Anterior cingulate cortex (tissue), 58 donors: ENCODE measurements at regions not wholly inside any gene's neighbourhood (a gene's known extent, or its start where the extent isn't known, plus 50 kb on each side); places are given as distances from the start of the nearest gene placed in this dataset.
"Not testable (repeated sequence)": the region's sequence is repeated elsewhere in the genome, so short reads cannot be mapped to it uniquely, and the experiment has no call there.

ENCODE experiments used
- DNase-seq, 58 donors: peaks; one replicate each; lab custom pipeline; 2025; lab: John Stamatoyannopoulos, UW

GRCh38 chr1:219560856-219561255 is 52.0 kb downstream of the ZC3H11B start:
- DNase-seq, result no peak

- DNase-seq, result no peak
Measured at GRCh38 chr1:219559899-219560298, 53.0 kb downstream of the ZC3H11B start.

- DNase-seq, result peak in 11 of 58 donors; percentile 0 to 65 (median 4)
Measured at GRCh38 chr1:219555806-219556205, 57.1 kb downstream of the ZC3H11B start.

- peak in 1 of 58 donors; percentile 16 for DNase-seq
Measured at GRCh38 chr1:219555031-219555692, 57.7 kb downstream of the ZC3H11B start.

- no peak for DNase-seq
Measured at GRCh38 chr1:219553934-219554502, 58.9 kb downstream of the ZC3H11B start.

- DNase-seq, result no peak
Measured at GRCh38 chr1:219550201-219550600, 62.7 kb downstream of the ZC3H11B start.

GRCh38 chr1:219549215-219549614 is 63.7 kb downstream of the ZC3H11B start:
- no peak for DNase-seq

- DNase-seq, result no peak
Measured at GRCh38 chr1:219548386-219548785, 64.5 kb downstream of the ZC3H11B start.

GRCh38 chr1:219545756-219546155 is 67.1 kb downstream of the ZC3H11B start:
- not testable (repeated sequence) for DNase-seq

- no peak for DNase-seq
Measured at GRCh38 chr1:219544163-219544846, 68.6 kb downstream of the ZC3H11B start.

GRCh38 chr1:219542828-219543518 is 69.9 kb downstream of the ZC3H11B start:
- DNase-seq, result no peak

- no peak for DNase-seq
Measured at GRCh38 chr1:219541946-219542345, 71.0 kb downstream of the ZC3H11B start.

GRCh38 chr1:219539645-219540254 is 73.2 kb downstream of the ZC3H11B start:
- no peak for DNase-seq

- DNase-seq, result no peak
Measured at GRCh38 chr1:219538886-219539285, 74.0 kb downstream of the ZC3H11B start.

- DNase-seq, result no peak
Measured at GRCh38 chr1:219537223-219537631, 75.7 kb downstream of the ZC3H11B start.

- DNase-seq, result no peak
Measured at GRCh38 chr1:219536038-219536437, 76.9 kb downstream of the ZC3H11B start.

- no peak for DNase-seq
Measured at GRCh38 chr1:219534991-219535390, 77.9 kb downstream of the ZC3H11B start.

GRCh38 chr1:219533280-219533679 is 79.6 kb downstream of the ZC3H11B start:
- DNase-seq, result no peak

- DNase-seq, result no peak
Measured at GRCh38 chr1:219529116-219529515, 83.8 kb downstream of the ZC3H11B start.

GRCh38 chr1:219528633-219529032 is 84.3 kb downstream of the ZC3H11B start:
- DNase-seq, result no peak

GRCh38 chr1:219527994-219528393 is 84.9 kb downstream of the ZC3H11B start:
- DNase-seq, result no peak
